GM20000 (cell line): ENCODE measurements at regions not wholly inside any gene's neighbourhood (a gene's known extent, or its start where the extent isn't known, plus 50 kb on each side); places are given as distances from the start of the nearest gene placed in this dataset.
"Not testable (repeated sequence)": the region's sequence is repeated elsewhere in the genome, so short reads cannot be mapped to it uniquely, and the experiment has no call there.

Experiments
- DNase-seq: peaks from one replicate; pipeline ENCODE4 v3.0.0; 2012; ENCODE audit warnings: low spot score
- TF ChIP-seq, protein P1 (sequence below): IDR thresholded peaks from 2 replicates; pipeline ENCODE4 v1.5.1; 2012; ENCODE audit warnings: mild to moderate bottlenecking, control low read depth; ENCODE audit errors: extremely low read depth, missing control alignments

DNA sequence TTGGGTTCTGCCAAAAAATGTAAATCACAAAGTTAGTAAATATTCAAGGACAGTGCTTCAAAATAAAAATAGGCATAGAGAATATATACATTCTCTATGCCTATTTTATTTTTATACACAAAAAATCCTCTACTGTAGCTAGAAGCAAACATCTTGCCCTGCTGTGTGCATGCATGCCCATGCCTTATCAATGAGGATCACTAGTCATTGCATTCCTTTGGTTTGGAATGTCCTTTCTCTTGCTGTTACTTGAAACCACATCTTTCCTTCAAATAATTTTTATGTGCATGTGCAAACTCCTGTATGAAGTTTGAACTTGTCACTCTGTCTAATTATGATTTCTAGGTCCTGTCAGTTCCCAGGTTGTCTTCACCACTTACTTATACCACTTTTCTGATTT is 278.9 kb upstream of the IZUMO3 start:
- DNase-seq, result no peak
- TF ChIP-seq, protein P1, sequence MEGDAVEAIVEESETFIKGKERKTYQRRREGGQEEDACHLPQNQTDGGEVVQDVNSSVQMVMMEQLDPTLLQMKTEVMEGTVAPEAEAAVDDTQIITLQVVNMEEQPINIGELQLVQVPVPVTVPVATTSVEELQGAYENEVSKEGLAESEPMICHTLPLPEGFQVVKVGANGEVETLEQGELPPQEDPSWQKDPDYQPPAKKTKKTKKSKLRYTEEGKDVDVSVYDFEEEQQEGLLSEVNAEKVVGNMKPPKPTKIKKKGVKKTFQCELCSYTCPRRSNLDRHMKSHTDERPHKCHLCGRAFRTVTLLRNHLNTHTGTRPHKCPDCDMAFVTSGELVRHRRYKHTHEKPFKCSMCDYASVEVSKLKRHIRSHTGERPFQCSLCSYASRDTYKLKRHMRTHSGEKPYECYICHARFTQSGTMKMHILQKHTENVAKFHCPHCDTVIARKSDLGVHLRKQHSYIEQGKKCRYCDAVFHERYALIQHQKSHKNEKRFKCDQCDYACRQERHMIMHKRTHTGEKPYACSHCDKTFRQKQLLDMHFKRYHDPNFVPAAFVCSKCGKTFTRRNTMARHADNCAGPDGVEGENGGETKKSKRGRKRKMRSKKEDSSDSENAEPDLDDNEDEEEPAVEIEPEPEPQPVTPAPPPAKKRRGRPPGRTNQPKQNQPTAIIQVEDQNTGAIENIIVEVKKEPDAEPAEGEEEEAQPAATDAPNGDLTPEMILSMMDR, result no peak

DNA sequence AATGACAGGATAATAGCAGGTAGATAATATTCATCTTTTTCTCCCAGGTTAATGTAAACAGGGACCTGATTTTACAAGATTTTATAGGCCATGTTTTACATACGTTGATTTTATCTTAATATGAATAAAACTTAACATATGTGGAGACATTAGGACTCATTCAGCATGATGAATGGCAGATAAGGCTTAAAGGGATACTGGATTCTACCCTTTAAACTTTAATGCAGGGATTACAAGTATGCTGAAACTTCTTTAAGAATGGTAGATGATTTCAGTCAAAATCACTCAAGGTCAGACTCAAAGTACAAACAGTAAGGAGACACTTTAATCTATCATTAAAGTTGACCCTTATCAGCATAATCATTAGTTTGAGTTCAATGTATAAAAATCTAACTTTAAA is 274.5 kb upstream of the IZUMO3 start:
- no peak for DNase-seq
- TF ChIP-seq, protein P1, result no peak

DNA sequence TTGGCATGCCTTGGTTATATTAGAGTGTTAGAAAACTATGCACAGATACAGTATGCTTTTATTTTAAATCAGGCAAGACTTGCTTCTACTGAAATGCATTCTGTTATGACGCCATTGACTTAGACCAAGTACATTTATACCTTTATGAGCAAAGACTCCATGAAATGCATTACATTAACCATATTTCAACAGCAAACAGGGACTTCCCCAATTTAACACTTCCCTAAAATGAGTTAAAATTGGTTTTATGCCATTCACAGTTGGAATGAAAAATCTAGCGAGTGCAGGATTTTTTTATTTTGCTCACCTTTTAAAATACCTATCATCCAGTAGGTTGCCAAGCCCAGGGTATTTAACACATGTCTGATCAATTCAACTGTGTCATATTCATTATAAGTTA is 272.1 kb upstream of the IZUMO3 start:
- no peak for DNase-seq
- TF ChIP-seq, protein P1, result no peak

DNA sequence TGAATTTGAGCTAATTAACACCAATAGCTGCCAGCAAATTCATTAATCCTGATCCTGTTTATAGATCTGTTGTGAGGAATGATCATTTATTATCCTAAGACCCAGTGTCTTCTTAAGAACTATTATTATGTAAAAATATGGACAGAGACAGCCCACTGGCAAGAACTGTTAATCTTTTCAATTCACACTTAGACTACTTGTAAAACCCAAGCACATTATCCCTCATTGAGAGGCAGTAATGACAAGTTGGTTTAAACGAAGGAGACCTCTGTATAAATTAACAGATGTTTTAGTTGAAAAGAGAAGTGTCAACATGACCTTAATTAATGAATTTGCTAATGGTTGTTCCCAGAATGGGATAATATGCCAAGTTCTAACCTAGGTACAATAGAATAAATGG is 270.3 kb upstream of the IZUMO3 start:
- TF ChIP-seq, protein P1, result no peak

DNA sequence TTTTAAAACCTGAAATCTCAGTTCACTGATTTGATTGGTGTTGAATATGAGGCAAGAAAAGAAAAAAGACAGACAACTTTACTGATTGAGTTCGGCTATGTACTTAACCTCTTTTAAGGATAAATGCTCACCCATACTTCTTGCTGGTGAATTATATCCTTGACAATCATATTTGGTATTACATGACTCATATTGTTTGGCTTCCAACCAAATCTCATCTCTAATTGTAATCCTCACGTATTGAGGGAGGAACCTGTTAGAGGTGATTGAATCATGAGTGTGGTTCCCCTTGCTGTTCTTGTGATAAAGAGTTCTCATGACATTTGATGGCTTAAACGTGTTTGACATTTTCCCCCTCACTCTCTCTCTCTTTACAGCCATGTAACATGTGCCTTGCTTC is 255.6 kb upstream of the IZUMO3 start:
- TF ChIP-seq, protein P1, result no peak
- no peak for DNase-seq

More for the DNA sequence above, 270.3 kb upstream of the IZUMO3 start:
- no peak for DNase-seq

DNA sequence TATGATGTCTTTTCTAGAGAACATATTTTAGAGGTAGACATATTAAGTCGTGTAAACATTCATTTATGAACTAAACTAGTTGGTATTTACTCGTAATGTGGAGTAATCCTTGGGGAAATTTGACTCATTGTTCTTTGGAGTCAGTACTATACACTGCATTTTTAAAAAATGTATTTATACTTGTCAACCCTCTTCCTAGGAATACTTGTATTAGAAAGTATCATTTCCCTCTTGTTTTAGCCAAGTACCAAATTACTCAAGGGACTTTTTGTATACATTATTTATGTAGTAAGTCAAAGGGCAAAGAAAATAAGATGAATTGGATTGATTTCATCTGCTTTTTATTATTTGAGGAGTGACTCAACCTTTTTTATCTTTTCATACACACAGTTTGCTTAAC is 248.1 kb upstream of the IZUMO3 start:
- TF ChIP-seq, protein P1, result no peak
- DNase-seq, result no peak

DNA sequence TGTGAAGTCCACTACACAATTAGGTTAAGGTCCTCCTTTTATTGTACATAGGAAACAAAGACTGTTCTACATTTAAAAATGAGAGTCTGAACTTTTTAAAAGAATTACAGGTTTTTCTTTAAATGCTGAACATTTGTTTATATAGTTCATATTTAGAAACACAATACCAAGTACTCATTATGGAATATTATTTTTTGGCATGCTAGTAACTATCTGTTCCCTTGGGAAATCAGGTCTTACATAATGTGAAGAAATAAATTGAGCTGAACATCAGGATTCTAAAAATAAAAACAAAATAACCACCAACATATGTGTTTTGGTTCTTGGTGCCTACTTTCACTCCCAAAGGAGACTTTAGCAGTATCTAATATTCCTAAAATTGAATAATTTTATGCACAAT is 230.5 kb upstream of the IZUMO3 start:
- DNase-seq, result no peak
- TF ChIP-seq, protein P1, result no peak

DNA sequence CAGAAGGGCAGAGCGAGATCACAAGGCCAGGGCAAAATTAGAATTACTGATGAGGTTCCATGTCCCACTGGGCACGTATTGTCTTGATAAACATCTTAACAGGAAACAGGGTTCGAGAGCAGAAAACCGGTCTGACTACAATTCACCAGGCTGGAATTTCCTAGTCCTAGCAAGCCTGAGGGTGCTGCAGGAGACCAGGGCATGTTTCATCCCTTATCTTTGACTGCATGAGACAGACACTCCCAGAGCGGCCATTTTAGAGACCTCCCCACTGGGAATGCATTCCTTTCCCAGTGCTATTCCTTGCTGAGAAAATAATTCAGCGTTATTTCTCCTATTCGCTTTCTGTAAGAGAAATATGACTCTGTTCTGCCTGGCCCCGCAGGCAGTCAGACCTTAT is 228.5 kb upstream of the IZUMO3 start:
- not testable (repeated sequence) for DNase-seq
